SJSA1 (cell line): ENCODE measurements at regions not wholly inside any gene's neighbourhood (a gene's known extent, or its start where the extent isn't known, plus 50 kb on each side); places are given as distances from the start of the nearest gene placed in this dataset.
"Not testable (repeated sequence)": the region's sequence is repeated elsewhere in the genome, so short reads cannot be mapped to it uniquely, and the experiment has no call there.

Experiments used
- DNase-seq, 2 experiments: peaks; one replicate each; pipeline ENCODE4 v3.0.0-alpha.2; 2015 to 2020; ENCODE audit warnings: low spot score in 2 of 2, low read depth in 1 of 2
- H3K27ac ChIP-seq: fragments of 250-450 bp; sonication (Bioruptor Pico); 2 replicates; pipeline ENCODE4 v1.5.1; 2020; ENCODE audit warnings: mild to moderate bottlenecking, moderate library complexity
- H3K27me3 ChIP-seq: fragments of 250-450 bp; sonication (Bioruptor Pico); replicated peaks from 2 replicates; pipeline ENCODE4 v1.5.1; 2020; ENCODE audit warnings: mild to moderate bottlenecking, moderate library complexity
- H3K36me3 ChIP-seq: fragments of 250-450 bp; sonication (Bioruptor Pico); 2 replicates; pipeline ENCODE4 v1.5.1; 2020; ENCODE audit warnings: mild to moderate bottlenecking
- H3K4me1 ChIP-seq: fragments of 250-450 bp; sonication (Bioruptor Pico); replicated peaks from 2 replicates; pipeline ENCODE4 v1.6.1; 2021; ENCODE audit warnings: mild to moderate bottlenecking
- H3K4me3 ChIP-seq: fragments of 250-450 bp; sonication (Bioruptor Pico); 2 replicates; pipeline ENCODE4 v1.5.1; 2020; ENCODE audit warnings: mild to moderate bottlenecking
- H3K9me3 ChIP-seq: fragments of 250-450 bp; sonication (Bioruptor Pico); replicated peaks from 2 replicates; pipeline ENCODE4 v1.5.1; 2020; ENCODE audit warnings: mild to moderate bottlenecking

GRCh38 chr2:224650815-224651439 lies 65.2 kb downstream of the CCDC195 start:
- DNase-seq, result peak in 1 of 2 experiments; percentile 53
- H3K36me3 ChIP-seq, result no peaks in the 10 kb centered on the region
- no peak overlapping the region for H3K4me3 ChIP-seq
- no peaks in the 10 kb centered on the region for H3K4me1 ChIP-seq
- H3K27me3 ChIP-seq, result no peaks in the 10 kb centered on the region
- H3K9me3 ChIP-seq, result no peaks in the 10 kb centered on the region
- no peak overlapping the region for H3K27ac ChIP-seq

- H3K9me3 ChIP-seq, DNase-seq: not testable (repeated sequence)
Observed at GRCh38 chr2:224647684-224648083, 62.5 kb upstream of the CUL3 start.

GRCh38 chr2:224646242-224646846 lies 61.2 kb upstream of the CUL3 start:
- H3K27me3 ChIP-seq, result no peaks in the 10 kb centered on the region; the same call in 1 of the 2 replicates
- no peak overlapping the region for H3K27ac ChIP-seq
- no peaks in the 10 kb centered on the region for H3K9me3 ChIP-seq
- H3K36me3 ChIP-seq, result no peaks in the 10 kb centered on the region
- H3K4me1 ChIP-seq, result no peaks in the 10 kb centered on the region
- DNase-seq, result peak in 1 of 2 experiments; percentile 14
- no peak overlapping the region for H3K4me3 ChIP-seq

More at GRCh38 chr2:224647684-224648083, 62.5 kb upstream of the CUL3 start:
- not testable (repeated sequence) for H3K27ac ChIP-seq, H3K4me1 ChIP-seq, H3K27me3 ChIP-seq, H3K4me3 ChIP-seq, H3K36me3 ChIP-seq

GRCh38 chr2:224645722-224646121 lies 60.6 kb upstream of the CUL3 start:
- no peaks in the 10 kb centered on the region for H3K36me3 ChIP-seq
- no peaks in the 10 kb centered on the region for H3K4me1 ChIP-seq
- no peak overlapping the region for H3K27ac ChIP-seq
- no peak for DNase-seq
- no peak overlapping the region for H3K4me3 ChIP-seq
- H3K9me3 ChIP-seq, result no peaks in the 10 kb centered on the region
- no peaks in the 10 kb centered on the region; the same call in 1 of the 2 replicates for H3K27me3 ChIP-seq

GRCh38 chr2:224640679-224641078 lies 55.5 kb upstream of the CUL3 start:
- Histone ChIP-seq H3K4me3 (no peak overlapping the region), H3K9me3 (no peaks in the 10 kb centered on the region), H3K27me3 (no peaks in the 10 kb centered on the region; the same call in 1 of the 2 replicates), H3K27ac (no peak overlapping the region), H3K4me1 (no peaks in the 10 kb centered on the region), H3K36me3 (no peaks in the 10 kb centered on the region)
- DNase-seq, result no peak

GRCh38 chr2:224638301-224638823 lies 53.2 kb upstream of the CUL3 start:
- no peaks in the 10 kb centered on the region for H3K27me3 ChIP-seq
- no peaks in the 10 kb centered on the region for H3K9me3 ChIP-seq
- no peak for DNase-seq
- H3K4me3 ChIP-seq, result no peak overlapping the region
- H3K36me3 ChIP-seq, result no peaks in the 10 kb centered on the region
- no peaks in the 10 kb centered on the region for H3K4me1 ChIP-seq
- H3K27ac ChIP-seq, result no peak overlapping the region
